HuH-7 (cell line): ENCODE measurements at regions not wholly inside any gene's neighbourhood (a gene's known extent, or its start where the extent isn't known, plus 50 kb on each side); places are given as distances from the start of the nearest gene placed in this dataset.
"Not testable (repeated sequence)": the region's sequence is repeated elsewhere in the genome, so short reads cannot be mapped to it uniquely, and the experiment has no call there.

ENCODE experiments used
- DNase-seq: peaks from one replicate; pipeline ENCODE4 v3.0.0; 2011; ENCODE audit warnings: low spot score

- DNase-seq, result not testable (repeated sequence)
These were observed 1723.8 kb upstream of the DEFB115 start for GRCh38 chr20:29533566-29534177.

DNA sequence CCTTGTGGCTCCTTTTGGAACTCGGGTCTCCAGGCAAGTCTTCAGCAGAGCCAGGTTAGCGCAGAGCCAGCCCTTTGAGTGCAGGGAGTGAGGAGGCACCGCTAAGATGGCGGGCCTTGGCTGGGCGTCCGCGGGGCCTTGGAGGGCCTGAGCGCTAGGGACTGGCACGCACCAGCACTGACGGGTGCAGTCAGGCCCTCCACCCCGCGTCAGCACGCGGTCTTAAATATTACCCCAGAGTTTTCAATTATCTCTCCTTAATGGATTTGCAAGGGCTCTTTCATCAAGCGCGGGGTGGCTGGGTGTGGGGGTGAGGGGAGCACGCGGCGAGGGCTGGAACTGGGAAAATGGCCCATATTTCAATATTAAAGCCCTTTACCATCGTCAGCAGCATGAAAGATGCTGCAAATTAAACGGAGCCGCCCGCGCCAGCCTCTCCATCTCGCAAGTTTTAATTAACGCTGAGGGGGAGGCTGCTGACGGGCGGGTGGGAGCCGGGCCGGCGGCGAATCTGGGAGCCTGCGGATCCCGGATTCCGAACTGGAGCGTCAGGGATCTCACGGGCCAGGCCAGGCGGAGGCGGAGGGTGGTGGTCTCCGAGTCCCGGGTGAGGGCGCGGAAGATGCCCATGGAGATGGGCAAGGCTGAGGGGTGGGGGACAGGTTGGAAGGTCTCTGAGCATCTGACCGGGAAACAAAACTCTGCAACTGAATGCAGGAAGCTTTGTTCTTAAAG lies 1690.4 kb upstream of the DEFB115 start:
- DNase-seq, result not testable (repeated sequence)

DNA sequence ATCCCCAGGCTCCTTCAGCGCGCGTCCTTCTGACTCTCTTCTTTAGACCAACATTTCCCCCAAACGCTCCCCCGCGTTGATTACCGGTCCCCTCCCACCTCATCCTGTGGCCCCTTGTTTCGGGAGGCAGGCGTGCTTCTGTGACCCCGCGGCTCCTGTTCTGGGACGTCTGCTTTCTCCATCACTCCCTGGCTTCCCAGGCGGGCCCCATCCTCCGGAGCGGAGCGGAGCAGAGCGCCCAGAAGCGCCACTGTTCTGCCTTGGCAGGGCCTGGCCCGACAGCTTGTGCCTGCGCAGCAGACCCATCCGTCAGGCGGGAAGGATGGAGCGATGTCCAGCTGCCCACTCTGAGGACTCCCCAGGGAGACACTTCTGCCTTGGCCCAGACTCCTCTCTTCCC lies 1689.8 kb upstream of the DEFB115 start:
- not testable (repeated sequence) for DNase-seq

- not testable (repeated sequence) for DNase-seq
These were observed 1687.3 kb upstream of the DEFB115 start for GRCh38 chr20:29570126-29570525.

- DNase-seq, result not testable (repeated sequence)
These were observed 1667.9 kb upstream of the DEFB115 start for GRCh38 chr20:29589530-29589929.

GRCh38 chr20:29604163-29604562 lies 1653.3 kb upstream of the DEFB115 start:
- not testable (repeated sequence) for DNase-seq

DNA sequence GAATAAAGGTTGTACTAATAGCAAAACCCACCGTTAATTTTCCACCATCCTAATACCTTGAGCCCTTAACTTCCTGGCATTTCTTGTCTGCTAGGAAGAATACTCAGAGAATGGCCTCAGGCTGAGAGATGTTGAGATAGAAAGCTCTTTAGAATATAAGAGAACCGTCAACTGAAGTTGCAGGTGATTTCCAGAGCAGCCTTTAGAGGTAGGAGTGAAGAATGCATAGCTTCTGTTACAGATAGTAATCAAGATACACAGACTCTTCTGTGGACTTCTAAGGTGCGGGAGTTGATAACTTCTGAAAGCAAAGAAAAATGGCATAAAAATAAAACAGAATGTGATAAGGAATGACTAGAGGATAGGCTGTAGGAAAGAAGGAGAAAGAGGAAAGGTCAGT lies 1651.3 kb upstream of the DEFB115 start:
- not testable (repeated sequence) for DNase-seq

GRCh38 chr20:29629395-29629794 lies 1628.1 kb upstream of the DEFB115 start:
- DNase-seq, result not testable (repeated sequence)
